ENCODE measurements at regions not wholly inside any gene's neighbourhood (a gene's known extent, or its start where the extent isn't known, plus 50 kb on each side); places are given as distances from the start of the nearest gene placed in this dataset.

GRCh38 chr5:130747556-130747955 is 417.5 kb downstream of the HINT1 start:
- TF ChIP-seq EZH2 (IDR thresholded peaks at IDR 0.05; ENCODE audit: borderline replicate concordance, control insufficient read depth, low read depth, low read length) (no peak), POLR2AphosphoS5 (IDR thresholded peaks at IDR 0.05; ENCODE audit: low read length) (no peak), CEBPB (IDR thresholded peaks at IDR 0.05; ENCODE audit: borderline replicate concordance in 1 of 2, low read depth in 2 of 2, low read length in 2 of 2) (no peak), USF1 (IDR thresholded peaks at IDR 0.05; ENCODE audit: borderline replicate concordance, extremely low read length, insufficient read depth, low read depth, low read length) (no peak), POLR2A (IDR thresholded peaks at IDR 0.05; ENCODE audit: low read depth, low read length) (no peak), SIN3A (IDR thresholded peaks at IDR 0.05; ENCODE audit: low read depth, low read length) (no peak)
- TF ChIP-seq, protein P1, sequence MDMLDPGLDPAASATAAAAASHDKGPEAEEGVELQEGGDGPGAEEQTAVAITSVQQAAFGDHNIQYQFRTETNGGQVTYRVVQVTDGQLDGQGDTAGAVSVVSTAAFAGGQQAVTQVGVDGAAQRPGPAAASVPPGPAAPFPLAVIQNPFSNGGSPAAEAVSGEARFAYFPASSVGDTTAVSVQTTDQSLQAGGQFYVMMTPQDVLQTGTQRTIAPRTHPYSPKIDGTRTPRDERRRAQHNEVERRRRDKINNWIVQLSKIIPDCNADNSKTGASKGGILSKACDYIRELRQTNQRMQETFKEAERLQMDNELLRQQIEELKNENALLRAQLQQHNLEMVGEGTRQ (IDR thresholded peaks at IDR 0.05; ENCODE audit: borderline replicate concordance, low read depth, low read length): no peak
